OCI-LY7 (cell line): ENCODE measurements at regions not wholly inside any gene's neighbourhood (a gene's known extent, or its start where the extent isn't known, plus 50 kb on each side); places are given as distances from the start of the nearest gene placed in this dataset.
A peak's percentile ranks its signal among the peaks of the same experiment; 100 is the strongest.

Experiments used
- BruUV-seq: library from RNA; stranded (reverse); fragments of 400-500 nt; replicated peaks from 2 replicates; lab custom pipeline; 2021; lab: Mats Ljungman, UMichigan
- CTCF ChIA-PET: fragments of 300-600 bp; sonication (Branson Sonifier 250); formaldehyde crosslinking; loops from one replicate; lab custom pipeline; 2022; ENCODE audit warnings: antibody characterized with exemption; ENCODE audit not compliant: unreplicated experiment; lab: Charles Lee
- POLR2A ChIA-PET: fragments of 300-600 bp; sonication (Branson Sonifier 250); formaldehyde crosslinking; loops from one replicate; lab custom pipeline; 2022; ENCODE audit warnings: antibody characterized with exemption; lab: Charles Lee
- DNase-seq: peaks from one replicate; pipeline ENCODE4 v3.0.0-alpha.2; 2015; ENCODE audit warnings: low spot score
- H2AFZ ChIP-seq: fragments of 200-600 bp; sonication (generic), shearing (Covaris generic); 2 replicates; pipeline ENCODE4 v1.6.1; 2014; ENCODE audit warnings: mild to moderate bottlenecking, antibody characterized with exemption, low read length, moderate library complexity
- H3K27ac ChIP-seq: fragments of 200-600 bp; sonication (generic); 2 replicates; pipeline ENCODE4 v1.5.1; 2014; ENCODE audit warnings: mixed run types, low read depth, mild to moderate bottlenecking, moderate library complexity, low read length, inconsistent platforms; ENCODE audit not compliant: poor library complexity, severe bottlenecking
- H3K36me3 ChIP-seq: fragments of 200-600 bp; sonication (generic); 2 replicates; pipeline ENCODE4 v1.6.1; 2014; ENCODE audit warnings: mild to moderate bottlenecking, antibody characterized with exemption, low read length, moderate library complexity, mixed read lengths; ENCODE audit not compliant: insufficient read depth
- H3K4me1 ChIP-seq: fragments of 200-600 bp; sonication (generic); 2 replicates; pipeline ENCODE4 v1.5.1; 2014; ENCODE audit warnings: mild to moderate bottlenecking, low read length; ENCODE audit not compliant: insufficient read depth, poor library complexity, severe bottlenecking
- H3K4me2 ChIP-seq: fragments of 200-600 bp; sonication (generic); 2 replicates; pipeline ENCODE4 v1.6.1; 2014; ENCODE audit warnings: mild to moderate bottlenecking, low read length
- H3K4me3 ChIP-seq: fragments of 200-600 bp; sonication (generic); 2 replicates; pipeline ENCODE4 v1.5.1; 2014; ENCODE audit warnings: mild to moderate bottlenecking, low read depth, low read length; ENCODE audit not compliant: poor library complexity, severe bottlenecking
- H3K79me2 ChIP-seq: fragments of 200-600 bp; sonication (generic); 2 replicates; pipeline ENCODE4 v1.6.1; 2016; ENCODE audit warnings: low read depth, mild to moderate bottlenecking, low read length, moderate library complexity, mixed read lengths; ENCODE audit not compliant: insufficient read depth
- H3K9me2 ChIP-seq: fragments of 200-600 bp; sonication (generic); 2 replicates; pipeline ENCODE4 v1.6.1; 2016; ENCODE audit warnings: mild to moderate bottlenecking, low read length, mixed read lengths; ENCODE audit not compliant: insufficient read depth
- H3K9me3 ChIP-seq: fragments of 200-600 bp; sonication (generic); 2 replicates; pipeline ENCODE4 v1.6.1; 2014; ENCODE audit warnings: mild to moderate bottlenecking, mixed run types, low read length, mixed read lengths
- H4K20me1 ChIP-seq: fragments of 200-600 bp; sonication (generic); 2 replicates; pipeline ENCODE4 v1.6.1; 2014; ENCODE audit warnings: mild to moderate bottlenecking, antibody characterized with exemption, low read length, moderate library complexity, mixed read lengths; ENCODE audit not compliant: insufficient read depth
- CTCF ChIP-seq: fragments of 200-600 bp; sonication (generic); conservative IDR thresholded peaks from 2 replicates; pipeline ENCODE4 v1.5.1; 2014; ENCODE audit warnings: mild to moderate bottlenecking, antibody characterized with exemption, low read length, moderate library complexity, mixed read lengths
- EZH2phosphoT487 ChIP-seq: fragments of 200-600 bp; sonication (generic); IDR thresholded peaks from 2 replicates; pipeline ENCODE4 v1.6.1; 2018; ENCODE audit warnings: low read depth, borderline replicate concordance, mild to moderate bottlenecking, mixed run types, antibody characterized with exemption, low read length, moderate library complexity, mixed read lengths
- intact Hi-C: fragments of 100-400 bp; cut with micrococcal nuclease; formaldehyde crosslinking; loops from one replicate; pipeline ENCODE4 v1.10.0; 2022; ENCODE audit not compliant: unreplicated experiment

- H3K4me1 ChIP-seq, result no peaks in the 10 kb centered on the region
- H3K79me2 ChIP-seq, result no peaks in the 10 kb centered on the region
- H2AFZ ChIP-seq, result no peak overlapping the region
- ChIA-PET POLR2A (no interaction called here), CTCF (no interaction called here)
- intact Hi-C loops, result no loop called here
- H3K27ac ChIP-seq, result no peak overlapping the region
- no peaks in the 10 kb centered on the region for H3K9me3 ChIP-seq
- no peak overlapping the region for H3K4me2 ChIP-seq
- TF ChIP-seq CTCF (peak; percentile 32; the same call in 1 of the 2 replicates), EZH2phosphoT487 (no peak)
- BruUV-seq, result no TSS peak
- no peaks in the 10 kb centered on the region for H3K36me3 ChIP-seq
- DNase-seq, result no peak
- no peaks in the 10 kb centered on the region for H3K9me2 ChIP-seq
- H3K4me3 ChIP-seq, result no peak overlapping the region
- H4K20me1 ChIP-seq, result no peaks in the 10 kb centered on the region
Observed at GRCh38 chr13:21837841-21838551, 167.1 kb downstream of the FGF9 start.

- POLR2A ChIA-PET, result no interaction called here
- DNase-seq, result no peak
- CTCF ChIA-PET, result no interaction called here
- H2AFZ ChIP-seq, result no peak overlapping the region
- no peaks in the 10 kb centered on the region for H4K20me1 ChIP-seq
- no peaks in the 10 kb centered on the region for H3K36me3 ChIP-seq
- H3K9me3 ChIP-seq, result no peaks in the 10 kb centered on the region
- no peaks in the 10 kb centered on the region for H3K4me1 ChIP-seq
- H3K9me2 ChIP-seq, result no peaks in the 10 kb centered on the region
- H3K4me2 ChIP-seq, result no peak overlapping the region
- no peaks in the 10 kb centered on the region for H3K79me2 ChIP-seq
- no peak overlapping the region for H3K27ac ChIP-seq
- intact Hi-C loops, result no loop called here
- no peak for TF ChIP-seq CTCF
- TF ChIP-seq EZH2phosphoT487, result no peak
- no peak overlapping the region for H3K4me3 ChIP-seq
- BruUV-seq, result no TSS peak
Observed at GRCh38 chr13:21846605-21847004, 175.7 kb downstream of the FGF9 start.

GRCh38 chr13:21849323-21849722 lies 178.4 kb downstream of the FGF9 start:
- Histone ChIP-seq H3K4me1 (no peaks in the 10 kb centered on the region), H2AFZ (no peak overlapping the region), H3K79me2 (no peaks in the 10 kb centered on the region), H3K4me3 (no peak overlapping the region), H3K9me2 (no peaks in the 10 kb centered on the region), H3K9me3 (no peaks in the 10 kb centered on the region), H3K27ac (no peak overlapping the region), H3K4me2 (no peak overlapping the region), H4K20me1 (no peaks in the 10 kb centered on the region), H3K36me3 (no peaks in the 10 kb centered on the region)
- intact Hi-C loops, result no loop called here
- peak; percentile 71 for TF ChIP-seq CTCF
- TF ChIP-seq EZH2phosphoT487, result no peak
- peak; percentile 39 for DNase-seq
- ChIA-PET POLR2A (no interaction called here), CTCF (no interaction called here)
- no TSS peak for BruUV-seq
